HepG2 (cell line): ENCODE measurements at regions not wholly inside any gene's neighbourhood (a gene's known extent, or its start where the extent isn't known, plus 50 kb on each side); places are given as distances from the start of the nearest gene placed in this dataset.
"Not testable (repeated sequence)": the region's sequence is repeated elsewhere in the genome, so short reads cannot be mapped to it uniquely, and the experiment has no call there.

Experiments
- ATAC-seq: fragments of 200-7000 bp; cut with Tn5 transposase; 3 replicates; pipeline ENCODE4 v1.9.1; 2020; ENCODE audit warnings: mild to moderate bottlenecking, moderate library complexity
- BruUV-seq: library from RNA; stranded (reverse); fragments of 400-500 nt; replicated peaks from 2 replicates; lab custom pipeline; 2021; lab: Mats Ljungman, UMichigan
- CTCF ChIA-PET: fragments of 300-600 bp; formaldehyde crosslinking; extraction: SDS; loops from one replicate; lab custom pipeline; 2021; ENCODE audit warnings: low total read pairs, inconsistent platforms, low intra/inter-chr PET ratio; lab: Yijun Ruan, JAX
- POLR2A ChIA-PET: fragments of 350-600 bp; sonication (Branson Sonifier 250); formaldehyde crosslinking; loops from one replicate; lab custom pipeline; 2020; ENCODE audit warnings: antibody characterized with exemption, inconsistent platforms; lab: Yijun Ruan, JAX
- DNase-seq: peaks from one replicate; pipeline ENCODE4 v3.0.0-alpha.2; 2015; ENCODE audit warnings: low spot score
- FAIRE-seq: peaks from 3 replicates; lab custom pipeline; 2011; peaks lifted over from hg19 to GRCh38; lab: Jason Lieb, UNC
- H2AFZ ChIP-seq: one replicate; pipeline ENCODE4 v1.6.1; 2011; ENCODE audit warnings: low read length, inconsistent platforms
- H3K27ac ChIP-seq: fragments of 300-600 bp; 3 replicates; pipeline ENCODE4 v1.8.0; 2011; ENCODE audit warnings: mixed run types, mild to moderate bottlenecking, mixed read lengths, low read length, inconsistent platforms; ENCODE audit not compliant: insufficient read depth; ENCODE audit errors: extremely low read length
- H3K27me3 ChIP-seq, 2 experiments: fragments of 200-600 bp in 1 of 2; 2 replicates in 1 of 2; 3 replicates in 1 of 2; pipeline versions ENCODE4 v1.6.0 to v1.8.0; 2011; ENCODE audit warnings: low read length in 2 of 2, mild to moderate bottlenecking in 2 of 2, moderate library complexity in 2 of 2, inconsistent platforms in 1 of 2; ENCODE audit not compliant: insufficient read depth in 2 of 2, control insufficient read depth in 1 of 2
- H3K36me3 ChIP-seq, 2 experiments: fragments of 200-600 bp in 1 of 2; replicated peaks in 1 of 2; 2 replicates in 1 of 2; 3 replicates in 1 of 2; pipeline versions ENCODE4 v1.5.1 to v1.8.0; 2011; ENCODE audit warnings: low read length in 2 of 2, inconsistent platforms in 1 of 2; ENCODE audit not compliant: insufficient read depth in 2 of 2, control insufficient read depth in 1 of 2
- H3K4me1 ChIP-seq: 2 replicates; pipeline ENCODE4 v1.5.1; 2012; ENCODE audit warnings: low read length, inconsistent platforms; ENCODE audit not compliant: insufficient read depth
- H3K4me2 ChIP-seq: 2 replicates; pipeline ENCODE4 v1.6.0; 2011; ENCODE audit warnings: low read depth, low read length, inconsistent platforms
- H3K4me3 ChIP-seq, 3 experiments: fragments of 200-600 bp in 1 of 3; sonication (generic), shearing (Covaris generic) in 1 of 3; replicated peaks in 1 of 3; 2 replicates each; pipeline ENCODE4 v1.5.1; 2011 to 2016; ENCODE audit warnings: low read length in 3 of 3, inconsistent platforms in 2 of 3, low read depth in 2 of 3, mild to moderate bottlenecking in 2 of 3, control low read depth in 1 of 3, mixed read lengths in 1 of 3; ENCODE audit not compliant: insufficient read depth in 1 of 3
- H3K79me2 ChIP-seq: one replicate; pipeline ENCODE4 v1.6.1; 2011; ENCODE audit warnings: low read length, inconsistent platforms; ENCODE audit not compliant: insufficient read depth
- H3K9ac ChIP-seq: 2 replicates; pipeline ENCODE4 v1.6.0; 2011; ENCODE audit warnings: mild to moderate bottlenecking, low read depth, low read length, inconsistent platforms; ENCODE audit not compliant: insufficient read depth
- H3K9me3 ChIP-seq: 2 replicates; pipeline ENCODE4 v1.5.1; 2012; ENCODE audit warnings: mild to moderate bottlenecking, low read length
- H4K20me1 ChIP-seq: 2 replicates; pipeline ENCODE4 v1.6.0; 2011; ENCODE audit warnings: inconsistent platforms, mild to moderate bottlenecking, low read length, moderate library complexity; ENCODE audit not compliant: insufficient read depth
- GTF2F1 ChIP-seq: fragments of 150-350 bp; IDR thresholded peaks from 2 replicates; pipeline ENCODE4 v1.6.1; 2014; ENCODE audit warnings: low read length
- HOXA7 ChIP-seq: sonication (generic); formaldehyde crosslinking; IDR thresholded peaks from 2 replicates; pipeline ENCODE4 v1.8.1; 2022; ENCODE audit warnings: mild to moderate bottlenecking, missing genetic modification reagents, moderate library complexity
- KDM1A ChIP-seq: IDR thresholded peaks from 2 replicates; pipeline ENCODE4 v1.6.1; 2016; ENCODE audit warnings: missing compliant biosample characterization
- MED1 ChIP-seq: sonication (generic); formaldehyde crosslinking; IDR thresholded peaks from 2 replicates; pipeline ENCODE4 v1.4.0; 2020; ENCODE audit warnings: missing genetic modification reagents
- PHF21A ChIP-seq: sonication (generic); formaldehyde crosslinking; IDR thresholded peaks from 2 replicates; pipeline ENCODE4 v1.5.0; 2020; ENCODE audit warnings: mild to moderate bottlenecking, missing genetic modification reagents
- ZFAT ChIP-seq: sonication (generic); formaldehyde crosslinking; conservative IDR thresholded peaks from 2 replicates; pipeline ENCODE4 v1.8.1; 2023; ENCODE audit warnings: missing genetic modification reagents, inconsistent platforms
- ZFX ChIP-seq: sonication (generic); formaldehyde crosslinking; IDR thresholded peaks from 2 replicates; pipeline ENCODE4 v1.4.0; 2020; ENCODE audit warnings: mild to moderate bottlenecking, low read depth, missing genetic modification reagents, moderate library complexity
- ZNF841 ChIP-seq: sonication (generic); formaldehyde crosslinking; IDR thresholded peaks from 2 replicates; pipeline ENCODE4 v1.8.1; 2023; ENCODE audit warnings: missing genetic modification reagents, borderline replicate concordance
- WGBS: methylation state at CpG from one replicate; pipeline ENCODE4 v1.1.6; 2017; ENCODE audit warnings: low lambda C conversion rate; 5-methylcytosine and 5-hydroxymethylcytosine counted together
- in situ Hi-C: cut with HindIII; loops from 2 replicates; pipeline ENCODE4 v1.10.0; 2017; ENCODE audit warnings: low pct_unique_long_range_greater_than_20kb; ENCODE audit not compliant: extremely low pct_ligation_motif_present
- intact Hi-C: fragments of 100-400 bp; cut with micrococcal nuclease; formaldehyde crosslinking; loops from one replicate; pipeline ENCODE4 v1.10.0; 2022; ENCODE audit not compliant: unreplicated experiment
- TF ChIP-seq, protein P1 (sequence below): sonication (generic); formaldehyde crosslinking; IDR thresholded peaks from 2 replicates; pipeline ENCODE4 v1.4.0; 2020; ENCODE audit warnings: missing genetic modification reagents, borderline replicate concordance
- TF ChIP-seq, protein P2 (sequence below), 2 experiments: sonication (generic) in 1 of 2; formaldehyde crosslinking in 1 of 2; IDR thresholded peaks; 2 replicates each; pipeline versions ENCODE4 v1.4.0 to v1.6.1; 2018 to 2020; ENCODE audit warnings: missing genetic modification reagents in 2 of 2, borderline replicate concordance in 1 of 2, low read depth in 1 of 2, mild to moderate bottlenecking in 1 of 2, missing biosample characterization in 1 of 2

DNA sequence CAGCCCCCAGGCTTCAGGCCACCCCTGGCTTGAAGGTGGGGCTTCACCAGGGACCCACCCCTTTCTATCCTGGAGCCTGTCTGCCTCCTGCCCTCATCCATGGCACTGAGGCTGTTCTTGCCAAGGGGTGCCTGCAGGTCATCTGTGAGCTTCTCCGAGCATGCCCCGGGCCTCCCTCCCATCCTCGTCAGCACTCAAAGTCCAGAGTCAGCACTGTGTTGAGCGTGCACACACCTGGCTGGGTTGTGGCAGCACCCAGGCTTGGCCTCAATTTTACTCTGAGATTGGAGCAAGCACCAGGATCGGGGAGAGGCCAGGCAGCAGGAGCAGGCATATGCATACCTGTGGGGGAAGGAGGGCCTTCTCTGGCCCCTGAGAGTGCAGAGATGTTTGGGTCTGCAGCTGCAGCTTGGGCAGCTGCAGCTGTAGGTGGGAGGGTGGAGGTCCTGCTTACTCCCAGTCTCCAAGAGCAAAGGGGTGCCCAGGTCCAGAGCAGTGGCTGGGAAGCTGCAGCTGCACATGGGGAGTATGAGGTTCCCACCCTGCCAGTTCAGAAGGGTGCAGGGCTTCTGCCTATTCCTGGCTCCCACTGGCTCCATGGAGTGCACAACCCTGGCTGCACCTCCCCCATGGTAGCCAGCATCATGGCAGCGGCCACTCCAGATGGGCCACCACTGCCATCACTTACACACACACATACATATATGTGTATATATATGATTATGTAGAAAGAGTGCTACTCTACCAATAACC lies 488.7 kb downstream of the JRKL start (continued):
- TF ChIP-seq MED1 (CRISPR knock-in tag) = no peak
- TF ChIP-seq GTF2F1 = no peak
- TF ChIP-seq KDM1A (CRISPR knock-in tag) = no peak
- TF ChIP-seq ZNF841 (CRISPR knock-in tag) = no peak

DNA sequence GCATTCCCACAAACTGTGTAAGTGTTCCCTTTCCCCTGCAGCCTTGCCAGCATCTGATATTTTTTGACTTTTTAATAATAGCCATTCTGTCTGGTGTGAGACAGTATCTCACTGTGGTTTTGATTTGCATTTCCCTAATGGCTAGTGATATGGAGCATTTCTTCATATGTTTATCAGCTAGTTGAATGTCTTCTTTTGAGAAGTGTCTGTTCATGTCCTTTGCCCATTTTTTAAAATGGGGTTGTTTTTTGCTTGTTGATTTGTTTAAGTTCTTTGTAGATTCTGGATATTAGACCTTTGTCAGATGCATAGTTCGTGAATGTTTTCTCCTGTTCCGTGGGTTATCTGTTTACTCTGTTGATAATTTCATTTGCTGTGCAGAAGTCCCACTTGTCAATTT lies 492.8 kb downstream of the JRKL start:
- H3K4me3 ChIP-seq, DNase-seq, in situ Hi-C loops, H4K20me1 ChIP-seq, CTCF ChIA-PET, H3K4me1 ChIP-seq, H2AFZ ChIP-seq, ATAC-seq, H3K9me3 ChIP-seq, H3K9ac ChIP-seq, H3K36me3 ChIP-seq, FAIRE-seq, H3K27ac ChIP-seq, POLR2A ChIA-PET, H3K79me2 ChIP-seq, intact Hi-C loops, BruUV-seq, H3K27me3 ChIP-seq, H3K4me2 ChIP-seq: not testable (repeated sequence)
- 0% methylated on average over 2 of the region's 2 CpGs for WGBS

DNA sequence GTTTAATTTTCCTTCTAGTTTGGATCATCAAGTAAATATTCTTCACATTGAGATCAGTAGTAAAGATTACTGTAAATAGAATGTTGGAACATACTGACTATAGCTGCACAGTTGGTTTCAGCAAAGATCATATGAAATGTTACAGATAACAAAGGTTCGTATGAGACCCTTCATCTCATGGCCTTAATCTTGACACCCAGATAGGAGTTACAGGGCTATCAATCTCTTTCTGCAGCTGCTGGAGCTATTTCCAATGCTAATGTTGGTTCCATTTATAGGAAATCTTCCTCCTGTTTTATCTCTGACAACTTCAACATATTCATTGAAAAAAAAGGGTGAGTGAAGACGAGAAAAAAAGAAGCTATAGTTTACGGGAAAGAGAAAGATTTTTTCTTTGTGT lies 495.6 kb downstream of the JRKL start:
- Histone ChIP-seq H4K20me1 (no peaks in the 10 kb centered on the region), H3K9me3 (no peaks in the 10 kb centered on the region), H3K27me3 (no peaks in the 10 kb centered on the region), H3K36me3 (no peaks in the 10 kb centered on the region), H2AFZ (no peak overlapping the region), H3K4me3 (no peak overlapping the region), H3K79me2 (no peaks in the 10 kb centered on the region), H3K4me2 (no peak overlapping the region), H3K9ac (no peak overlapping the region), H3K4me1 (no peaks in the 10 kb centered on the region), H3K27ac (no peak overlapping the region)
- CTCF ChIA-PET = no interaction called here
- WGBS = 14% methylated on average over 3 of the region's 3 CpGs
- ATAC-seq = no peak
- POLR2A ChIA-PET = no interaction called here
- in situ Hi-C loops = no loop called here
- FAIRE-seq = no peak
- intact Hi-C loops = no loop called here
- BruUV-seq = no TSS peak
- no peak for DNase-seq
- TF ChIP-seq HOXA7 (no peak), ZFX (no peak), ZFAT (CRISPR knock-in tag) (no peak), PHF21A (no peak)
- TF ChIP-seq, protein P1, sequence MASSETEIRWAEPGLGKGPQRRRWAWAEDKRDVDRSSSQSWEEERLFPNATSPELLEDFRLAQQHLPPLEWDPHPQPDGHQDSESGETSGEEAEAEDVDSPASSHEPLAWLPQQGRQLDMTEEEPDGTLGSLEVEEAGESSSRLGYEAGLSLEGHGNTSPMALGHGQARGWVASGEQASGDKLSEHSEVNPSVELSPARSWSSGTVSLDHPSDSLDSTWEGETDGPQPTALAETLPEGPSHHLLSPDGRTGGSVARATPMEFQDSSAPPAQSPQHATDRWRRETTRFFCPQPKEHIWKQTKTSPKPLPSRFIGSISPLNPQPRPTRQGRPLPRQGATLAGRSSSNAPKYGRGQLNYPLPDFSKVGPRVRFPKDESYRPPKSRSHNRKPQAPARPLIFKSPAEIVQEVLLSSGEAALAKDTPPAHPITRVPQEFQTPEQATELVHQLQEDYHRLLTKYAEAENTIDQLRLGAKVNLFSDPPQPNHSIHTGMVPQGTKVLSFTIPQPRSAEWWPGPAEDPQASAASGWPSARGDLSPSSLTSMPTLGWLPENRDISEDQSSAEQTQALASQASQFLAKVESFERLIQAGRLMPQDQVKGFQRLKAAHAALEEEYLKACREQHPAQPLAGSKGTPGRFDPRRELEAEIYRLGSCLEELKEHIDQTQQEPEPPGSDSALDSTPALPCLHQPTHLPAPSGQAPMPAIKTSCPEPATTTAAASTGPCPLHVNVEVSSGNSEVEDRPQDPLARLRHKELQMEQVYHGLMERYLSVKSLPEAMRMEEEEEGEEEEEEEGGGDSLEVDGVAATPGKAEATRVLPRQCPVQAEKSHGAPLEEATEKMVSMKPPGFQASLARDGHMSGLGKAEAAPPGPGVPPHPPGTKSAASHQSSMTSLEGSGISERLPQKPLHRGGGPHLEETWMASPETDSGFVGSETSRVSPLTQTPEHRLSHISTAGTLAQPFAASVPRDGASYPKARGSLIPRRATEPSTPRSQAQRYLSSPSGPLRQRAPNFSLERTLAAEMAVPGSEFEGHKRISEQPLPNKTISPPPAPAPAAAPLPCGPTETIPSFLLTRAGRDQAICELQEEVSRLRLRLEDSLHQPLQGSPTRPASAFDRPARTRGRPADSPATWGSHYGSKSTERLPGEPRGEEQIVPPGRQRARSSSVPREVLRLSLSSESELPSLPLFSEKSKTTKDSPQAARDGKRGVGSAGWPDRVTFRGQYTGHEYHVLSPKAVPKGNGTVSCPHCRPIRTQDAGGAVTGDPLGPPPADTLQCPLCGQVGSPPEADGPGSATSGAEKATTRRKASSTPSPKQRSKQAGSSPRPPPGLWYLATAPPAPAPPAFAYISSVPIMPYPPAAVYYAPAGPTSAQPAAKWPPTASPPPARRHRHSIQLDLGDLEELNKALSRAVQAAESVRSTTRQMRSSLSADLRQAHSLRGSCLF (CRISPR knock-in tag) = no peak
- TF ChIP-seq, protein P2, sequence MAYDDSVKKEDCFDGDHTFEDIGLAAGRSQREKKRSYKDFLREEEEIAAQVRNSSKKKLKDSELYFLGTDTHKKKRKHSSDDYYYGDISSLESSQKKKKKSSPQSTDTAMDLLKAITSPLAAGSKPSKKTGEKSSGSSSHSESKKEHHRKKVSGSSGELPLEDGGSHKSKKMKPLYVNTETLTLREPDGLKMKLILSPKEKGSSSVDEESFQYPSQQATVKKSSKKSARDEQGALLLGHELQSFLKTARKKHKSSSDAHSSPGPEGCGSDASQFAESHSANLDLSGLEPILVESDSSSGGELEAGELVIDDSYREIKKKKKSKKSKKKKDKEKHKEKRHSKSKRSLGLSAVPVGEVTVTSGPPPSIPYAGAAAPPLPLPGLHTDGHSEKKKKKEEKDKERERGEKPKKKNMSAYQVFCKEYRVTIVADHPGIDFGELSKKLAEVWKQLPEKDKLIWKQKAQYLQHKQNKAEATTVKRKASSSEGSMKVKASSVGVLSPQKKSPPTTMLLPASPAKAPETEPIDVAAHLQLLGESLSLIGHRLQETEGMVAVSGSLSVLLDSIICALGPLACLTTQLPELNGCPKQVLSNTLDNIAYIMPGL (CRISPR knock-in tag; IDR thresholded peaks at IDR 0.05; ENCODE audit: borderline replicate concordance in 1 of 2, low read depth in 1 of 2) = no peak
